T-helper 1 cell treated with Interleukin-12 subunit alpha and Interleukin-12 subunit beta and Interleukin-4 antibody, amounts not matched to agents 30 ng/mL and 1 ng/mL, for 36 hours (primary cell): ENCODE measurements at regions not wholly inside any gene's neighbourhood (a gene's known extent, or its start where the extent isn't known, plus 50 kb on each side); places are given as distances from the start of the nearest gene placed in this dataset.

Experiments used
- intact Hi-C: fragments of 100-400 bp; cut with micrococcal nuclease; formaldehyde crosslinking; loops from one replicate; pipeline ENCODE4 v1.15.1; 2024

- intact Hi-C loops = no loop called here
Measured at GRCh38 chr22:23411739-23412138, 168.4 kb downstream of the IGLL1 start.

- intact Hi-C loops = no loop called here
Measured at GRCh38 chr22:23410411-23410810, 169.7 kb downstream of the IGLL1 start.

- intact Hi-C loops = no loop called here
Measured at GRCh38 chr22:23409976-23410375, 170.1 kb downstream of the IGLL1 start.

DNA sequence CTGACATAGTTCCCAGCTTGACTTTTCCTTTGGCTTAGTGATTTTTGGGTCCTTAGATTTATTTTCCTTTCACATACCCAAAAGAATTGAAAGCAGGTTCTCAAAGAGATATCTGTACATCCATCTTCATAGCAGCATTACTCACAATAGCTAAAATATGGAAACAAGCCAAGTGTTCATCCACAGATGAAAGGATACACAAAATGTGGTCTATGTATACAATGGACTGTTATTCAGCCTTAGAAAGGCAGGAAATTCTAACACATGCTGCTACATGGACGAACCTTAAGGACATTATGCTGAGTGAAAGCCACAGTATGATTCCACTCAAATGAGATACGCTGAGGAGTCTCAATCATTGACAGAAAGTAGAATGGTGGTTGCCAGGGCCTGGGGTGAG lies 171.8 kb downstream of the IGLL1 start:
- intact Hi-C loops = no loop called here

- intact Hi-C loops = no loop called here
Measured at GRCh38 chr22:23405366-23405851, 174.7 kb downstream of the IGLL1 start.

DNA sequence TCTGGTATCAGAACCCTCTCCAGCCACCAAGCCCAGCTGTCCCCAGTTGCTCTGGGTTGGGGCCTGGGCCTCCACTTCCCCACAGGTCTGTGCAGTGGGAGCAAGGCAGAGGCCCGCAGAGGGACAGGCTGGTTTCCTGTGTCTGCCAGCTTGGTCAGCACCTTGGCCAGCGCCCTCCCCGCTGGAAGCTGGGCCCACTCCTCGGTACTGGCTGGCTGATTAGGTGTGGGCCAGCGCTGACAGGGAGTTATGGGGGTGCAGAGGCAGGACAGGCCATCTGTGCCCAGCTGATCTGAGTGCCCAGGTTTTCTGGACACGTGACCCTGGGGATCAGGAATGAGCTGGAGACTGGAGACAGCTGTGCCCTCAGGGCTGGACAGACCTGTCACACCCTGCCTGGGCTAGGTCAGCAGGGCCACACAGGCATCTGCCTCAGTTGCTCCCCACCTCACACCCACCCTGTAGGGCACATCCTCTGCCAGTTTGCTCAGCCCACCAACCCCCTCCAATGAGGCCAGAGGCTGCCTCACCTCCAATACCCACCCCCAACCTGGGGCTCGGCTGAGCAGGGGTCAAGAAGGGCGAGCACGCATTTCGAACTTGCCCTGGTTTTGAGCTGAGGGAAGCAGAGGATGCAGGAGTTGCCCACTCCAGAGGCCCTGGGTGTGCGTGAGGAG lies 175.3 kb downstream of the IGLL1 start:
- intact Hi-C loops = no loop called here

DNA sequence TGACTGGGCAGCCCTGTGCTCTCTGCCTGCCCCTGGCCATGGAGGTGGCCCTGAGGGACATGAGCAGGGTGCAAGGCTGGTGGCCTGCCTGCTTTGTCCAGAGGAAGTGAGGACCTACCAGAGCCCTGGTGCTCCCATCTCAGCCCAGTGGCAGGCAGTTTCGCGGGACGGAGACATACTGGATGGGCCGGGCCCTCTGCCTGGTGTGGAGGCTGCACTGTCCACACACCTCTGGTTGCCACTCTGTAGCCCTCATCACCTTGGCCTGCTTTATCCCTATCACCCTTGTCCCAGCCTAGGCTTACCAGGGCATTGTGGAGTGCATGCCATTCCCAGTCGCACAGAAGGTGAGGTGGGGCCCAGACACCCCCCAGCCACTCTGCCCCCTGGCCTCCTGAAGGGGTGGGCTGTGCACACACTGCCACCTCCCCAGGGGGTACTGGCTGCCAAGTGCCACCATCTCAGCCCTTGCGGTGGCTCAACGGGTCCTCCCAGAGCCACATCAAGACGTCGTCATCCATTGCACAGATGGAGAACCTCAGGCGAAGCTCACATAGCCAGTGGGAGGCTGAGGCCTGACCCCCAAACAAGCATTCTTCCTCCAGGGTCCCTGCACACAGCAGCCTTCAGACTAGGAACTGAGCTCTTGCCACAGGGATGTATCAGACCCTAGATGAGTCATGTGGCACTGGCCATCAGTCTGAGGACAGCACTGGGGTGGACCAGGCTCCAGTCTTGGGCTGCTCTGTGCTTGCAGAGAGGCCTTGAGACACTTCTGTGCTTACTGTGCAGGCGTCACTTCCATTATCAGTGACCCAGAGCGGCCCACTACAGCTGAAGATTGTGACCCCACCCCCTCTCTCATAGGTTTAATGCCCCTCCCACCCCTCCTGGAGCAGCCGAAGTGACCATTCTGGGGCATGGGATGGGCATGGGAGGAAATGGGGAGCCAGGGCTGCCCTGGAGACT lies 176.1 kb downstream of the IGLL1 start:
- intact Hi-C loops = no loop called here

DNA sequence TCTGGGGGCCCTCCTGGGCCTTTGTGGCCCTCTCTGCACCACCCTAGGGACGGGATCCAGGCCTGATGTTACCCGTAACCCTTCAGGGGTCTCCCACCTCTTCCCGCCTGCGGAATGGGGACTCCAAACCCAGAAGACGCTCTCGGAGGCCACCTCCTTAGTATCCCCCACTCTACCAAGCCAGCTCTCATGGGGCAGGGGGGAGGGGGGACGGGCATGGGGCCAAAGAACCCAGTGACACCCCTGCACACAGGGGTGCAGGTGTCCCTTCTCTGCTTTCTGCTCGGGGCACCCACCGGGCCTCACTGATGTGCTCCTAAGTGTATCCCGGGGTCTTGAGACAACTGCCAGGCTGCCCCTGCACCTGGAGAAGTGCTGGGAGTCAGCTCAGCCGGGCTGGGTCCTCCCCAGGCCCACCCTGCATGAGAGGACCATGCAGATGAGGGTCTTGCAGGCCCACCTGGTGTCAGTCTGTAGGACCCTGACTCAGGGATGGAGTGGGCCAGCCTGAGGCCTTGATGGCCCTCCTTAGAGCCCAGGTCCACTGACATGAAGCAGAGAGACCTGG lies 176.9 kb downstream of the IGLL1 start:
- intact Hi-C loops = no loop called here

GRCh38 chr22:23402275-23403151 lies 177.6 kb downstream of the IGLL1 start:
- intact Hi-C loops = loop anchor here (1.0 kb wide), 1 partner anchor 137 kb away; no protein-coding TSS in a partner anchor

DNA sequence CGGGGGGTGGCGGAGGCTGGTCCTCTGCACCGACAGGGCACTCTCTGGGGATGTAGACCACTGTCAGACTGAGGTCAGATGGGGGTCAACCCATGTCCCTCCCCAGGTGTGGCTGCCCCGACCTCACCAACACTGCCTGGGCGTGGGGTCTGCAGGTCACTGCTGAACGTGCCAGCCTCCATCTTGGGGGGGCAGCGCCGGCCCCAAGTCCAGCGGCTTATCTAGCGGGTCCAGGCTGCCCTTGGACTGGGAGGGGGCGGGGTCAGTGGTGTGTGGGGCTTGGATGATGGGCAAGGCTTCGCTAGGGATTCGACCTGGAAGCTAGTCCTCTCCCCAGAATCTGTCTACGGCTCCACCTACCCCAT lies 178.2 kb downstream of the IGLL1 start:
- intact Hi-C loops = loop anchor here (1.0 kb wide), 1 partner anchor 137 kb away; no protein-coding TSS in a partner anchor

DNA sequence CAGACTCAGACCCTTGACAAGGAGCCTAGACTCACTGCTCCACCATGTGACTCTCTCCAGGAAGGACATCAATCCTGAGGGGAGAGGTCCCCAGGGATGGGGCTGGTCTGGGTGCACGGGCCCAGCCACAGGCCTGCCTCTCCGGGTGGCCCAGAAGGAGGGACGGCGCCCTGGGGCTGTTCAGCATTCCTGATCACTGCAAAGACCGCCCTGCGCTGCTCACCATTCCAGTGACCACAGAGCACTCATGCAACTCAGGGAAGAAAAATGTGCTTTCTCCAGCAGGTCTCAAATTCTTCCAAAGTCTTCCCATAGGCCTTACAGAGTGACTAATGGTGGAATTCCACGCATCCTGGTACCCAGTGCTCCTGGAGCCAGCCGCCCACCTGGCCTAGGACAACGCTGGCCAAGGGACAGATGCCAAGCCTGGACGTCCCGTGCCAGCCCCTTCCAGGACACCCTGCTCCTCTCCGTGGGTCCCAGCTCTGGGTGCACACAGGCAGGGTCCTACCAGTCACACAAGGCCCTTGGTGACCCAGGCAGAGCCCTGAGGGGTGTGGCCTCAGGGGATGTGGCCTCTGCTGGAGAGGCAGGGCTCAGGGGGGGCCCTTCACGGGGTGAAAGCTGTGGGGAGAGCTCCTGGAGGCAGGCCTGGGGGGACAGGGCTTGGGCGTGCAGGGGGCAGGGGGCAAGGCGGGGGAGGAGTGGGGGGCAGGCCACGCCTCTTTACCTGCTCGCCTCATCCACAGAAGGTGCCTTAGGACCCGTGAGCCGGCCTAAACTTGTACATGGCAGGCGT lies 178.8 kb downstream of the IGLL1 start:
- intact Hi-C loops = no loop called here

DNA sequence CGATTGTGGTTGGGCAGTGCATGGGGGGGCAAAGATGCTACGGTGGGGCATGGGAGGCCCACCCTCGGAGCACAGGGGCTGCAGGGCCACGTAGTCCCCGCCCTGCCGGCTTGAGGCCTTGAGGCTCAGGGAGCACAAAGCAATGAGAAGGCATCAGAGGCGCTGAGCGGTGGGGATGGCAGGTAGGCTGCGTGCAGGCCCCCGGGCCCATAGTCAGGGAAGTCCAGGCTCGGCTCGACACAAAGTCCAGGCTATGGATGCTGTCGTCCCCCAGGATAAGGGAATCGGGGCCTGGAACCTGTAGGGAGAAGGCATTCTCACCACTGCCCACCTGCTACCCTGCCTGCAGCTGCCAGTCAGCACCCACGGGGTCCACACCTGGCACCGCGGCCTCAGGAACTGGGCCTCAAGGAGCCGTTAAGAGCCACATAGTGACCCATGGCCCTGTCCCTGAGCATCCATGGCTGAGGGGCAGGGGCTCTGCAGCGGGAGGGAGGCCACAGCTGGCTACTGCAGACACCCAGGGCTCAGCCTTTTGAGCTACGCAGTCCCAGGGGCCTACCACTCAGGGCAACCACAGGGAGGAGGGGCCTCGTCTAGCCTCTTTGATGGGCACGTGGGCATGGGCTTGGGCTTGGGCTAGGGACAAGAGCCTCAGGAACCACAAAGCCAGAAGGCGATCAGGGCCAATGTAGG lies 179.7 kb downstream of the IGLL1 start:
- intact Hi-C loops = no loop called here

- intact Hi-C loops = no loop called here
Measured at GRCh38 chr22:23399367-23400285, 180.5 kb downstream of the IGLL1 start.

DNA sequence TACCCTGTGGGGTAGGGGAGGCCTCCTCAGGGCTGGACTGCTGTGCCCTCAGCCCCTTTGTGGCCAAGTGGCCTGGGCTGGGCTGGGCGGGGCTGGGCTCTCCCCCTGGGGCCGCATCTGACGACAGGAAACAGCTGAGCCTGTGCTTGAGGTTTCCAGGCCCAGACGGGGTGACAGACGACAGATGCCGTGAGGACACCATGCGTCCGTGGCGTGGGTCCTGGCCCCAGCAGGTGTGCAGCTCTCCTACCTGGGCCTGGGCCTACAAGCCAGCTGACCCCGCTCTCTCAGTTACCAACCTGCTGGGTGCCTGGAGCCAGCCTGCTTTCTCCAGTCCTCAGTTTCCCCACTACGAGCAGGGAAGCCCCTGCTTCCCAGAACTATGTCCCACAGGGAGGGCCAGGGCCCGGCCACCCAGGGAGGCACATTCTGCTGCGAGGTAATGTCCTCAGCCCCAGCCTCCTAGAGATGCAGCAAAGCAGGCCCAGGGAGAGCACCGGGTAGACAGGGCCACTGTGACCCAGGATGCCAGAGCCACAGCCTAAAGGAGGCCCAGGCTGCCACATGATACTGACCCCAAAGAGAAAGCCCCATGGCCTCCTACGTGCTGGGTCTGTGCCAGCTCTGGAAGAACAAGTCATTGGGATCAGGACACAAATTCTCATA lies 181.3 kb downstream of the IGLL1 start:
- intact Hi-C loops = no loop called here

GRCh38 chr22:23397613-23398567 lies 182.2 kb downstream of the IGLL1 start:
- intact Hi-C loops = no loop called here

- intact Hi-C loops = no loop called here
Measured at GRCh38 chr22:23397008-23397612, 183.0 kb downstream of the IGLL1 start.
